HepG2 (cell line): ENCODE measurements at regions not wholly inside any gene's neighbourhood (a gene's known extent, or its start where the extent isn't known, plus 50 kb on each side); places are given as distances from the start of the nearest gene placed in this dataset.

ENCODE experiments used
- ATAC-seq: fragments of 200-7000 bp; cut with Tn5 transposase; 3 replicates; pipeline ENCODE4 v1.9.1; 2020; ENCODE audit warnings: mild to moderate bottlenecking, moderate library complexity
- BruUV-seq: library from RNA; stranded (reverse); fragments of 400-500 nt; replicated peaks from 2 replicates; lab custom pipeline; 2021; lab: Mats Ljungman, UMichigan
- CTCF ChIA-PET: fragments of 300-600 bp; formaldehyde crosslinking; extraction: SDS; loops from one replicate; lab custom pipeline; 2021; ENCODE audit warnings: low total read pairs, inconsistent platforms, low intra/inter-chr PET ratio; lab: Yijun Ruan, JAX
- POLR2A ChIA-PET: fragments of 350-600 bp; sonication (Branson Sonifier 250); formaldehyde crosslinking; loops from one replicate; lab custom pipeline; 2020; ENCODE audit warnings: antibody characterized with exemption, inconsistent platforms; lab: Yijun Ruan, JAX
- DNase-seq: peaks from one replicate; pipeline ENCODE4 v3.0.0-alpha.2; 2015; ENCODE audit warnings: low spot score
- FAIRE-seq: peaks from 3 replicates; lab custom pipeline; 2011; peaks lifted over from hg19 to GRCh38; lab: Jason Lieb, UNC
- H2AFZ ChIP-seq: one replicate; pipeline ENCODE4 v1.6.1; 2011; ENCODE audit warnings: low read length, inconsistent platforms
- H3K27ac ChIP-seq: fragments of 300-600 bp; 3 replicates; pipeline ENCODE4 v1.8.0; 2011; ENCODE audit warnings: mixed run types, mild to moderate bottlenecking, mixed read lengths, low read length, inconsistent platforms; ENCODE audit not compliant: insufficient read depth; ENCODE audit errors: extremely low read length
- H3K27me3 ChIP-seq, 2 experiments: fragments of 200-600 bp in 1 of 2; 2 replicates in 1 of 2; 3 replicates in 1 of 2; pipeline versions ENCODE4 v1.6.0 to v1.8.0; 2011; ENCODE audit warnings: low read length in 2 of 2, mild to moderate bottlenecking in 2 of 2, moderate library complexity in 2 of 2, inconsistent platforms in 1 of 2; ENCODE audit not compliant: insufficient read depth in 2 of 2, control insufficient read depth in 1 of 2
- H3K36me3 ChIP-seq, 2 experiments: fragments of 200-600 bp in 1 of 2; replicated peaks in 1 of 2; 2 replicates in 1 of 2; 3 replicates in 1 of 2; pipeline versions ENCODE4 v1.5.1 to v1.8.0; 2011; ENCODE audit warnings: low read length in 2 of 2, inconsistent platforms in 1 of 2; ENCODE audit not compliant: insufficient read depth in 2 of 2, control insufficient read depth in 1 of 2
- H3K4me1 ChIP-seq: 2 replicates; pipeline ENCODE4 v1.5.1; 2012; ENCODE audit warnings: low read length, inconsistent platforms; ENCODE audit not compliant: insufficient read depth
- H3K4me2 ChIP-seq: 2 replicates; pipeline ENCODE4 v1.6.0; 2011; ENCODE audit warnings: low read depth, low read length, inconsistent platforms
- H3K4me3 ChIP-seq, 3 experiments: fragments of 200-600 bp in 1 of 3; sonication (generic), shearing (Covaris generic) in 1 of 3; replicated peaks in 1 of 3; 2 replicates each; pipeline ENCODE4 v1.5.1; 2011 to 2016; ENCODE audit warnings: low read length in 3 of 3, inconsistent platforms in 2 of 3, low read depth in 2 of 3, mild to moderate bottlenecking in 2 of 3, control low read depth in 1 of 3, mixed read lengths in 1 of 3; ENCODE audit not compliant: insufficient read depth in 1 of 3
- H3K79me2 ChIP-seq: one replicate; pipeline ENCODE4 v1.6.1; 2011; ENCODE audit warnings: low read length, inconsistent platforms; ENCODE audit not compliant: insufficient read depth
- H3K9ac ChIP-seq: 2 replicates; pipeline ENCODE4 v1.6.0; 2011; ENCODE audit warnings: mild to moderate bottlenecking, low read depth, low read length, inconsistent platforms; ENCODE audit not compliant: insufficient read depth
- H3K9me3 ChIP-seq: 2 replicates; pipeline ENCODE4 v1.5.1; 2012; ENCODE audit warnings: mild to moderate bottlenecking, low read length
- H4K20me1 ChIP-seq: 2 replicates; pipeline ENCODE4 v1.6.0; 2011; ENCODE audit warnings: inconsistent platforms, mild to moderate bottlenecking, low read length, moderate library complexity; ENCODE audit not compliant: insufficient read depth
- ARID2 ChIP-seq: sonication (generic); formaldehyde crosslinking; IDR thresholded peaks from 2 replicates; pipeline ENCODE4 v1.8.1; 2022; ENCODE audit warnings: mild to moderate bottlenecking, missing genetic modification reagents, borderline replicate concordance
- ATF7 ChIP-seq, 2 experiments: fragments of 450-650 bp in 1 of 2; sonication (generic) in 1 of 2; formaldehyde crosslinking in 1 of 2; IDR thresholded peaks; 2 replicates each; pipeline versions ENCODE4 v1.4.0 to v1.6.1; 2016 to 2020; ENCODE audit warnings: antibody characterized with exemption in 1 of 2, mild to moderate bottlenecking in 1 of 2, missing genetic modification reagents in 1 of 2
- CREB1 ChIP-seq, 2 experiments: fragments of 450-650 bp in 1 of 2; IDR thresholded peaks; 2 replicates each; pipeline ENCODE4 v1.6.1; 2016 to 2017; ENCODE audit warnings: control low read depth in 1 of 2, mild to moderate bottlenecking in 1 of 2, missing compliant biosample characterization in 1 of 2, missing genetic modification characterization in 1 of 2
- NBN ChIP-seq: fragments of 450-650 bp; conservative IDR thresholded peaks from 2 replicates; pipeline ENCODE4 v1.6.1; 2017
- RORA ChIP-seq: sonication (generic); formaldehyde crosslinking; IDR thresholded peaks from 2 replicates; pipeline ENCODE4 v1.5.0; 2020; ENCODE audit warnings: mild to moderate bottlenecking, missing genetic modification reagents, moderate library complexity
- TFDP1 ChIP-seq: IDR thresholded peaks from 2 replicates; pipeline ENCODE4 v1.6.1; 2016; ENCODE audit warnings: missing compliant biosample characterization, missing genetic modification reagents, borderline replicate concordance
- ZC3H13 ChIP-seq: sonication (generic); formaldehyde crosslinking; IDR thresholded peaks from 2 replicates; pipeline ENCODE4 v1.8.1; 2023; ENCODE audit warnings: mild to moderate bottlenecking, missing genetic modification reagents, moderate library complexity
- WGBS: methylation state at CpG from one replicate; pipeline ENCODE4 v1.1.6; 2017; ENCODE audit warnings: low lambda C conversion rate; 5-methylcytosine and 5-hydroxymethylcytosine counted together
- in situ Hi-C: cut with HindIII; loops from 2 replicates; pipeline ENCODE4 v1.10.0; 2017; ENCODE audit warnings: low pct_unique_long_range_greater_than_20kb; ENCODE audit not compliant: extremely low pct_ligation_motif_present
- intact Hi-C: fragments of 100-400 bp; cut with micrococcal nuclease; formaldehyde crosslinking; loops from one replicate; pipeline ENCODE4 v1.10.0; 2022; ENCODE audit not compliant: unreplicated experiment

GRCh38 chr18:25538175-25538922 is 186.4 kb upstream of the ZNF521 start:
- Histone ChIP-seq H4K20me1 (no peaks in the 10 kb centered on the region), H3K9ac (no peak overlapping the region), H3K27me3 (no peaks in the 10 kb centered on the region), H3K36me3 (no peaks in the 10 kb centered on the region), H3K4me3 (no peak overlapping the region), H3K27ac (no peak overlapping the region), H3K9me3 (peaks cover 10% of the 10 kb centered on the region; the same call in 1 of the 2 replicates), H2AFZ (no peak overlapping the region)
- no peak for FAIRE-seq
- no TSS peak for BruUV-seq
- no peak for ATAC-seq
- in situ Hi-C loops (no loop called here), intact Hi-C loops (no loop called here)
- no peak for DNase-seq
- 56% methylated on average over 7 of the region's 7 CpGs for WGBS
- CTCF ChIA-PET = no interaction called here
- TF ChIP-seq ARID2 = no peak
- TF ChIP-seq TFDP1 (CRISPR knock-in tag) = no peak
- TF ChIP-seq ZC3H13 (CRISPR knock-in tag) = no peak
- peak; percentile 97 for TF ChIP-seq CREB1 (IDR thresholded peaks at IDR 0.05)
- TF ChIP-seq CREB1 (CRISPR knock-in tag; IDR thresholded peaks at IDR 0.05) = no peak
- TF ChIP-seq NBN = no peak
- peak; percentile 92 for TF ChIP-seq ATF7 (IDR thresholded peaks at IDR 0.05)
- TF ChIP-seq ATF7 (CRISPR knock-in tag; IDR thresholded peaks at IDR 0.05) = no peak
- TF ChIP-seq RORA (CRISPR knock-in tag) = no peak
- TF ChIP-seq, all 625 proteins: peak for 2
- POLR2A ChIA-PET = no interaction called here
- H3K4me1 ChIP-seq = no peaks in the 10 kb centered on the region
- H3K4me2 ChIP-seq = no peak overlapping the region
- no peaks in the 10 kb centered on the region for H3K79me2 ChIP-seq
